ENCODE measurements at regions not wholly inside any gene's neighbourhood (a gene's known extent, or its start where the extent isn't known, plus 50 kb on each side); places are given as distances from the start of the nearest gene placed in this dataset.

GRCh38 chr2:58954880-58955385 is 713.8 kb upstream of the FANCL start:
- DNase-seq (ENCODE audit: low spot score): no peak

- no peak for DNase-seq (ENCODE audit: low spot score)
Observed at GRCh38 chr2:58951722-58952121, 710.6 kb upstream of the FANCL start.

GRCh38 chr2:58950795-58951462 is 709.8 kb upstream of the FANCL start:
- DNase-seq (ENCODE audit: low spot score): no peak

- DNase-seq (ENCODE audit: low spot score): peak; percentile 19
Observed at GRCh38 chr2:58939388-58939787, 698.3 kb upstream of the FANCL start.

GRCh38 chr2:58938988-58939387 is 697.9 kb upstream of the FANCL start:
- no peak for DNase-seq (ENCODE audit: low spot score)

GRCh38 chr2:58932801-58933200 is 691.7 kb upstream of the FANCL start:
- DNase-seq (ENCODE audit: low spot score): no peak

- DNase-seq (ENCODE audit: low spot score): no peak
Observed at GRCh38 chr2:58930537-58930936, 689.4 kb upstream of the FANCL start.

- DNase-seq (ENCODE audit: low spot score): no peak
Observed at GRCh38 chr2:58928973-58929372, 687.8 kb upstream of the FANCL start.

- no peak for DNase-seq (ENCODE audit: low spot score)
Observed at GRCh38 chr2:58928391-58928790, 687.3 kb upstream of the FANCL start.

GRCh38 chr2:58926112-58926511 is 685.0 kb upstream of the FANCL start:
- no peak for DNase-seq (ENCODE audit: low spot score)

- DNase-seq (ENCODE audit: low spot score): peak; percentile 58
Observed at GRCh38 chr2:58925676-58926081, 684.6 kb upstream of the FANCL start.

- peak; percentile 44 for DNase-seq (ENCODE audit: low spot score)
Observed at GRCh38 chr2:58923869-58924268, 682.7 kb upstream of the FANCL start.

- no peak for DNase-seq (ENCODE audit: low spot score)
Observed at GRCh38 chr2:58922245-58922644, 681.1 kb upstream of the FANCL start.

GRCh38 chr2:58921676-58922075 is 680.6 kb upstream of the FANCL start:
- no peak for DNase-seq (ENCODE audit: low spot score)

GRCh38 chr2:58920001-58920400 is 678.9 kb upstream of the FANCL start:
- DNase-seq (ENCODE audit: low spot score): peak; percentile 23

GRCh38 chr2:58919316-58919715 is 678.2 kb upstream of the FANCL start:
- DNase-seq (ENCODE audit: low spot score): no peak

GRCh38 chr2:58918141-58918540 is 677.0 kb upstream of the FANCL start:
- peak; percentile 35 for DNase-seq (ENCODE audit: low spot score)

GRCh38 chr2:58917596-58917995 is 676.5 kb upstream of the FANCL start:
- no peak for DNase-seq (ENCODE audit: low spot score)

GRCh38 chr2:58916063-58916462 is 674.9 kb upstream of the FANCL start:
- DNase-seq (ENCODE audit: low spot score): no peak

- DNase-seq (ENCODE audit: low spot score): no peak
Observed at GRCh38 chr2:58914733-58915505, 673.8 kb upstream of the FANCL start.

- no peak for DNase-seq (ENCODE audit: low spot score)
Observed at GRCh38 chr2:58913082-58913726, 672.1 kb upstream of the FANCL start.

- no peak for DNase-seq (ENCODE audit: low spot score)
Observed at GRCh38 chr2:58911877-58912276, 670.8 kb upstream of the FANCL start.

Data from AG08395 (cell line).